ENCODE measurements at regions not wholly inside any gene's neighbourhood (a gene's known extent, or its start where the extent isn't known, plus 50 kb on each side); places are given as distances from the start of the nearest gene placed in this dataset.

DNA sequence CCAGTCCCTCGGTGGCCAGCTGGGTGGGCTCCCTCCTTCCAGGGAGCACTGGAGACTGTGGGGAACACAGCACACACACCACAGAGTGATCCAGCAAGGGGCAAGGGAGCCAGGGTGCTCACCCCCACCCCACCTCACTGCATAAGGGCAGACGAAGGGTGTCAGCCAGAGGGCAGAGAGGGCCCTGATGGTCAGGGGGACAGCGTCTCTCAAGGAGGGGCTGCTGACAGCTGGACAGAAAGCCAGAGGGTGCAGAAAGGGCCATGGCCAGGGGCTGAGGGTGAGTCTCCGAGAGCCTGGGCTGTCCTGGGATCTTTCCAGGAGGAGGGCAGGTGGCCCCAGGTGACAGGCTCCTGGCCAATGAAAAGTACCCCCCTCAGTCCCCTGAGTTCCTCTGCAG, 73.4 kb upstream of the PMEPA1 start:
- intact Hi-C loops (cut with DNase I) = no loop called here

DNA sequence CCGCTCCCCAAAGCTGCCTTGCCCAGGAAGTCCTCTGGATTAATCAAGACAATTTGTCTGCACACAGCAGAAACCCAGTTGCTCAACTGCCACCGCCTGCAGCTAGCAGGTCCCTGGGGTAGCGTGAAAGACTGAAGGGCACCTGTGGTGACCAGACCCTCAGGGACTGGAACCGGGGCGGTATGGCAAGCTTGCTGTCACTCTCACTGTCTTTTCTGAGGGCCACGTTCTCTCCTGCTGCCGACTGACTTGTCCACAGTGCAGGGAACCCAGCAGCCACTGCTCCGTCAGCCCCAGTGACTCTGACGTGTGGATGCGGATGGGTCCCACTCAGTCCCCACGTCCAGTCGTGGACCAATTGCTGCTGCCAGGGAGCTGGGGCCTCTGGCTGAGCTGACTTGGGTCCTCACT, 72.8 kb upstream of the PMEPA1 start:
- H3K27me3 ChIP-seq = peaks cover 0 to 8% (median 0%) of the 10 kb centered on the region in 4 donors
- H3K9me3 ChIP-seq = no peaks in the 10 kb centered on the region
- DNase-seq (ENCODE audit: extremely low spot score) = no peak
- no peak overlapping the region for H3K4me3 ChIP-seq
- intact Hi-C loops (cut with DNase I) = no loop called here
- TF ChIP-seq POLR2A (IDR thresholded peaks at IDR 0.05; ENCODE audit: low read depth) = no peak
- no peak for TF ChIP-seq EP300 (IDR thresholded peaks at IDR 0.05)
- TF ChIP-seq POLR2AphosphoS5 (IDR thresholded peaks at IDR 0.05) = no peak
- TF ChIP-seq, protein P1, sequence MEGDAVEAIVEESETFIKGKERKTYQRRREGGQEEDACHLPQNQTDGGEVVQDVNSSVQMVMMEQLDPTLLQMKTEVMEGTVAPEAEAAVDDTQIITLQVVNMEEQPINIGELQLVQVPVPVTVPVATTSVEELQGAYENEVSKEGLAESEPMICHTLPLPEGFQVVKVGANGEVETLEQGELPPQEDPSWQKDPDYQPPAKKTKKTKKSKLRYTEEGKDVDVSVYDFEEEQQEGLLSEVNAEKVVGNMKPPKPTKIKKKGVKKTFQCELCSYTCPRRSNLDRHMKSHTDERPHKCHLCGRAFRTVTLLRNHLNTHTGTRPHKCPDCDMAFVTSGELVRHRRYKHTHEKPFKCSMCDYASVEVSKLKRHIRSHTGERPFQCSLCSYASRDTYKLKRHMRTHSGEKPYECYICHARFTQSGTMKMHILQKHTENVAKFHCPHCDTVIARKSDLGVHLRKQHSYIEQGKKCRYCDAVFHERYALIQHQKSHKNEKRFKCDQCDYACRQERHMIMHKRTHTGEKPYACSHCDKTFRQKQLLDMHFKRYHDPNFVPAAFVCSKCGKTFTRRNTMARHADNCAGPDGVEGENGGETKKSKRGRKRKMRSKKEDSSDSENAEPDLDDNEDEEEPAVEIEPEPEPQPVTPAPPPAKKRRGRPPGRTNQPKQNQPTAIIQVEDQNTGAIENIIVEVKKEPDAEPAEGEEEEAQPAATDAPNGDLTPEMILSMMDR (IDR thresholded peaks at IDR 0.05) = no peak
- no peaks in the 10 kb centered on the region for H3K4me1 ChIP-seq
- H3K36me3 ChIP-seq = no peaks in the 10 kb centered on the region
- no peak overlapping the region for H3K27ac ChIP-seq (replicated peaks in 1 of 4)
- 81% methylated on average over 9 of the region's 12 CpGs for WGBS

More for the DNA sequence above, 73.4 kb upstream of the PMEPA1 start:
- TF ChIP-seq POLR2AphosphoS5 (IDR thresholded peaks at IDR 0.05) (no peak), POLR2A (IDR thresholded peaks at IDR 0.05; ENCODE audit: low read depth) (no peak), EP300 (IDR thresholded peaks at IDR 0.05) (no peak)
- TF ChIP-seq, protein P1 (IDR thresholded peaks at IDR 0.05) = no peak
- Histone ChIP-seq H3K27ac (replicated peaks in 1 of 4) (no peak overlapping the region), H3K9me3 (no peaks in the 10 kb centered on the region), H3K27me3 (peaks cover 0 to 8% (median 0%) of the 10 kb centered on the region in 4 donors), H3K4me3 (no peak overlapping the region), H3K4me1 (no peaks in the 10 kb centered on the region), H3K36me3 (no peaks in the 10 kb centered on the region)
- DNase-seq (ENCODE audit: extremely low spot score) = no peak
- WGBS = 78% methylated on average over 3 of the region's 4 CpGs

DNA sequence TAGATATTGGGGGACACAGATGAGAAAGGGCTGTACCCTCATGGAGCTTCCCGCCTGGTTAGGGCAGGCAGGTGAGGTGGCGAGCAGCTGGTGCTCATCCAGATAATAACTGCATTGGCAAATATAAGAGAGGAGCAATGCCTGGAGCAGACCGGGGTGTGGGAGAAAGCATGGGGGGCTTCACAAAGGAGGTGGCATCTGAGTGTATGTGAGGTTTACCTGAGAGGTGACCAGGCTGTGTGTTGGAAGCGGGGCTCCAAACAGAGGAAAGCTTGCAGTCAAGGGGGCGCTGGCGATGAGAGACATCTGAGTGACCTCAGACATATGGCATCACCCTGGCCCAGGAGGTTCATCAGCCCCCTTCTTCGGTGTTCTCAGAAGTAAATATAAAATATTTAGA, 72.1 kb upstream of the PMEPA1 start:
- TF ChIP-seq POLR2AphosphoS5 (IDR thresholded peaks at IDR 0.05) (no peak), POLR2A (IDR thresholded peaks at IDR 0.05; ENCODE audit: low read depth) (no peak), EP300 (IDR thresholded peaks at IDR 0.05) (no peak)
- TF ChIP-seq, protein P1 (IDR thresholded peaks at IDR 0.05) = no peak
- peaks cover 0 to 8% (median 0%) of the 10 kb centered on the region in 4 donors for H3K27me3 ChIP-seq
- no peak for DNase-seq (ENCODE audit: extremely low spot score)
- H3K27ac ChIP-seq (replicated peaks in 1 of 4) = no peak overlapping the region
- intact Hi-C loops (cut with DNase I) = no loop called here
- 80% methylated on average over 7 of the region's 7 CpGs for WGBS
- H3K4me1 ChIP-seq = no peaks in the 10 kb centered on the region
- H3K9me3 ChIP-seq = no peaks in the 10 kb centered on the region
- no peaks in the 10 kb centered on the region for H3K36me3 ChIP-seq
- no peak overlapping the region for H3K4me3 ChIP-seq

DNA sequence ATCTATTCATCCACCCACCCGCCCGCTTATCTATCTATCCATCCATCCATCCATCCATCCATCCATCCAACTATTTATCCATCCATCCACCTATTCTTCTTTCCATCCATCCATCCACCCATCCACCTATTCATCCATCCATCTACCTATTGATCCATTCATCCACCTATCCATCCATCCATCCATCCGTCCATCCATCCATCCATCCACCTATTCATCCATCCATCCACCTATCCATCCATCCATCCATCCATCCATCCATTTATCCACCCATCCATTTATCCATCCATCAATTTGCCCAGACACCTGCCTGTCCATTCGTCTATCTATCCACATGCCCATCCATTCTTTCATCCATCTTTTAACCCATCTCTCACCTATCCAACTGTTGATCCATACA, 71.1 kb upstream of the PMEPA1 start:
- Histone ChIP-seq H3K27me3 (peaks cover 0 to 8% (median 0%) of the 10 kb centered on the region in 4 donors), H3K9me3 (no peaks in the 10 kb centered on the region), H3K27ac (replicated peaks in 1 of 4) (no peak overlapping the region), H3K4me3 (no peak overlapping the region), H3K4me1 (no peaks in the 10 kb centered on the region), H3K36me3 (no peaks in the 10 kb centered on the region)
- TF ChIP-seq EP300 (IDR thresholded peaks at IDR 0.05) (no peak), POLR2AphosphoS5 (IDR thresholded peaks at IDR 0.05) (no peak), POLR2A (IDR thresholded peaks at IDR 0.05; ENCODE audit: low read depth) (no peak)
- TF ChIP-seq, protein P1 (IDR thresholded peaks at IDR 0.05) = no peak
- DNase-seq (ENCODE audit: extremely low spot score) = no peak
- intact Hi-C loops (cut with DNase I) = no loop called here
- 93% methylated on average over 4 of the region's 4 CpGs for WGBS

DNA sequence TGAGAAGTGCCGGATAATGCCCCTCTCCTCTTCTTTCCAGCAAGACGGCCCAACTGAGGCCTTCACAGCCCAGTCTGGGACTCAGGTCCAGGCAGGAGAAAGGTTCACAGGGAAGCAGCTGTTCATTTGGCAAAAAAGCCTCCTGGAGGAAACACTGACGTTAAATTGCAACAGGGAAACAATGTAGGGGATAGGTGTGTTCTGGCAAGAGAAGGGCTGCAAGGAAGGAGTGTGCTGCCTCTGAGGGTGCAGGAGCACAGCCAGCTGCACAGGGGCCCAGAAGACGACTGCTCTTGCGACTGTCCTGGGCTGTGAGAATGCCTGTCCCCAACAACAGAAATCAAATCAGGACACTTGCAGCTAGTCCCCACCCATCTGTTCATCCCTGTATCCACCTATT, 70.6 kb upstream of the PMEPA1 start:
- no peak for DNase-seq (ENCODE audit: extremely low spot score)
- WGBS = 73% methylated on average over 3 of the region's 5 CpGs

More for the DNA sequence above, 70.6 kb upstream of the PMEPA1 start:
- no peaks in the 10 kb centered on the region for H3K4me1 ChIP-seq
- H3K27me3 ChIP-seq = peaks cover 0 to 8% (median 0%) of the 10 kb centered on the region in 4 donors
- H3K4me3 ChIP-seq = no peak overlapping the region
- H3K9me3 ChIP-seq = no peaks in the 10 kb centered on the region
- H3K27ac ChIP-seq (replicated peaks in 1 of 4) = no peak overlapping the region
- H3K36me3 ChIP-seq = no peaks in the 10 kb centered on the region
- intact Hi-C loops (cut with DNase I) = no loop called here
- TF ChIP-seq, protein P1 (IDR thresholded peaks at IDR 0.05) = no peak
- TF ChIP-seq POLR2AphosphoS5 (IDR thresholded peaks at IDR 0.05) = no peak
- no peak for TF ChIP-seq EP300 (IDR thresholded peaks at IDR 0.05)
- TF ChIP-seq POLR2A (IDR thresholded peaks at IDR 0.05; ENCODE audit: low read depth) = no peak
